Smooth muscle cell (in vitro differentiated cells): ENCODE measurements at regions not wholly inside any gene's neighbourhood (a gene's known extent, or its start where the extent isn't known, plus 50 kb on each side); places are given as distances from the start of the nearest gene placed in this dataset.

Experiments
- DNase-seq: peaks from one replicate; lab custom pipeline; 2025; ENCODE audit not compliant: unreplicated experiment; lab: John Stamatoyannopoulos, UW
- H2AFZ ChIP-seq: fragments of 200-600 bp; sonication (generic); 2 replicates; pipeline ENCODE4 v1.6.0; 2016; ENCODE audit warnings: antibody characterized with exemption, low read depth, mild to moderate bottlenecking
- H3F3A ChIP-seq: fragments of 200-600 bp; sonication (generic); 2 replicates; pipeline ENCODE4 v1.6.0; 2017; ENCODE audit warnings: antibody characterized with exemption, low read depth
- H3K27ac ChIP-seq: fragments of 200-600 bp; sonication (generic); 2 replicates; pipeline ENCODE4 v1.5.1; 2016; ENCODE audit warnings: low read depth, mild to moderate bottlenecking
- H3K27me3 ChIP-seq: fragments of 200-600 bp; sonication (generic); 2 replicates; pipeline ENCODE4 v1.6.1; 2016; ENCODE audit warnings: low read depth, mild to moderate bottlenecking
- H3K36me3 ChIP-seq: fragments of 200-600 bp; sonication (generic); 2 replicates; pipeline ENCODE4 v1.5.1; 2016; ENCODE audit warnings: low read depth
- H3K4me1 ChIP-seq: fragments of 200-600 bp; sonication (generic); 2 replicates; pipeline ENCODE4 v1.5.1; 2016; ENCODE audit warnings: low read depth
- H3K4me2 ChIP-seq: fragments of 200-600 bp; sonication (generic); 2 replicates; pipeline ENCODE4 v1.6.0; 2016; ENCODE audit warnings: mild to moderate bottlenecking
- H3K4me3 ChIP-seq: fragments of 200-600 bp; sonication (generic); 2 replicates; pipeline ENCODE4 v1.5.1; 2016; ENCODE audit warnings: mild to moderate bottlenecking
- H3K79me2 ChIP-seq: fragments of 200-600 bp; sonication (generic); 2 replicates; pipeline ENCODE4 v1.6.0; 2016; ENCODE audit warnings: low read depth, mild to moderate bottlenecking
- H3K9ac ChIP-seq: fragments of 200-600 bp; sonication (generic); 2 replicates; pipeline ENCODE4 v1.6.0; 2016; ENCODE audit warnings: low read depth
- H3K9me3 ChIP-seq: fragments of 200-600 bp; sonication (generic); replicated peaks from 2 replicates; pipeline ENCODE4 v1.5.1; 2016; ENCODE audit warnings: low read depth
- H4K20me1 ChIP-seq: fragments of 200-600 bp; sonication (generic); 2 replicates; pipeline ENCODE4 v1.6.0; 2016; ENCODE audit warnings: low read depth
- WGBS: methylation state at CpG from one replicate; pipeline ENCODE4 v1.1.7; 2016; ENCODE audit warnings: low lambda C conversion rate; 5-methylcytosine and 5-hydroxymethylcytosine counted together
- TF ChIP-seq, protein P1 (sequence below): fragments of 200-600 bp; sonication (generic); IDR thresholded peaks from 2 replicates; pipeline ENCODE4 v1.5.1; 2017; ENCODE audit warnings: borderline replicate concordance, mild to moderate bottlenecking, antibody characterized with exemption; ENCODE audit not compliant: insufficient read depth, poor library complexity, severe bottlenecking

GRCh38 chr9:89753472-89754055, 148.8 kb downstream of the GADD45G start:
- H3K9ac ChIP-seq: no peak overlapping the region
- H3K79me2 ChIP-seq: no peaks in the 10 kb centered on the region
- H4K20me1 ChIP-seq: no peaks in the 10 kb centered on the region
- H3K4me3 ChIP-seq: no peak overlapping the region
- TF ChIP-seq, protein P1, sequence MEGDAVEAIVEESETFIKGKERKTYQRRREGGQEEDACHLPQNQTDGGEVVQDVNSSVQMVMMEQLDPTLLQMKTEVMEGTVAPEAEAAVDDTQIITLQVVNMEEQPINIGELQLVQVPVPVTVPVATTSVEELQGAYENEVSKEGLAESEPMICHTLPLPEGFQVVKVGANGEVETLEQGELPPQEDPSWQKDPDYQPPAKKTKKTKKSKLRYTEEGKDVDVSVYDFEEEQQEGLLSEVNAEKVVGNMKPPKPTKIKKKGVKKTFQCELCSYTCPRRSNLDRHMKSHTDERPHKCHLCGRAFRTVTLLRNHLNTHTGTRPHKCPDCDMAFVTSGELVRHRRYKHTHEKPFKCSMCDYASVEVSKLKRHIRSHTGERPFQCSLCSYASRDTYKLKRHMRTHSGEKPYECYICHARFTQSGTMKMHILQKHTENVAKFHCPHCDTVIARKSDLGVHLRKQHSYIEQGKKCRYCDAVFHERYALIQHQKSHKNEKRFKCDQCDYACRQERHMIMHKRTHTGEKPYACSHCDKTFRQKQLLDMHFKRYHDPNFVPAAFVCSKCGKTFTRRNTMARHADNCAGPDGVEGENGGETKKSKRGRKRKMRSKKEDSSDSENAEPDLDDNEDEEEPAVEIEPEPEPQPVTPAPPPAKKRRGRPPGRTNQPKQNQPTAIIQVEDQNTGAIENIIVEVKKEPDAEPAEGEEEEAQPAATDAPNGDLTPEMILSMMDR: no peak
- H3K36me3 ChIP-seq: no peaks in the 10 kb centered on the region
- peaks cover 6% of the 10 kb centered on the region for H3K4me1 ChIP-seq
- WGBS: 94% methylated on average over 6 of the region's 6 CpGs
- no peaks in the 10 kb centered on the region for H3K9me3 ChIP-seq
- H3F3A ChIP-seq: peaks cover 4% of the 10 kb centered on the region
- H2AFZ ChIP-seq: no peak overlapping the region
- no peak for DNase-seq
- H3K4me2 ChIP-seq: no peak overlapping the region
- H3K27me3 ChIP-seq: no peaks in the 10 kb centered on the region
- no peak overlapping the region for H3K27ac ChIP-seq

DNA sequence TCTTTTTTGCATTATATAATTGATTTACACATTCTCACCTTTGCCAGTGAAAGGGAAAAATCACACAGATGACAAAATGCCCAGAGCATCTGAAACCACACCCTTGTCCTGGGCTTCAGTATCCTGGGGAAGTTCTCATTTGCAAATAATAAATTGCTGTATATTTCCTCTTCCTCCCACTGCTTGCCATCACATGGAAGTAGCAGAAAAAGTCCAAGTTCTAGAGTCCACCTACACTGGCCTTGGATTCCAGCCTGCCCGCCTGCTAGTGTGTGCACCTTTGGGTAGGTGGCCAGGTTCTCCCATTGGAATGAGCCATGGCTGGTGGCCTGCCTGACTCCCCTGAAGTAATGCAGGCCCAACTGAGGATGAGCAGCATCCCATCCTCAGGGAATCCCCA, 149.4 kb downstream of the GADD45G start:
- H3K4me2 ChIP-seq: no peak overlapping the region
- no peak overlapping the region for H3K9ac ChIP-seq
- H3K4me1 ChIP-seq: peaks cover 6% of the 10 kb centered on the region
- TF ChIP-seq, protein P1: no peak
- H4K20me1 ChIP-seq: no peaks in the 10 kb centered on the region
- 95% methylated on average over 1 of the region's 1 CpG for WGBS
- H3K36me3 ChIP-seq: no peaks in the 10 kb centered on the region
- no peaks in the 10 kb centered on the region for H3K79me2 ChIP-seq
- peaks cover 4% of the 10 kb centered on the region for H3F3A ChIP-seq
- no peaks in the 10 kb centered on the region for H3K27me3 ChIP-seq
- no peak overlapping the region for H3K27ac ChIP-seq
- no peaks in the 10 kb centered on the region for H3K9me3 ChIP-seq
- no peak overlapping the region for H3K4me3 ChIP-seq
- DNase-seq: no peak
- no peak overlapping the region for H2AFZ ChIP-seq

DNA sequence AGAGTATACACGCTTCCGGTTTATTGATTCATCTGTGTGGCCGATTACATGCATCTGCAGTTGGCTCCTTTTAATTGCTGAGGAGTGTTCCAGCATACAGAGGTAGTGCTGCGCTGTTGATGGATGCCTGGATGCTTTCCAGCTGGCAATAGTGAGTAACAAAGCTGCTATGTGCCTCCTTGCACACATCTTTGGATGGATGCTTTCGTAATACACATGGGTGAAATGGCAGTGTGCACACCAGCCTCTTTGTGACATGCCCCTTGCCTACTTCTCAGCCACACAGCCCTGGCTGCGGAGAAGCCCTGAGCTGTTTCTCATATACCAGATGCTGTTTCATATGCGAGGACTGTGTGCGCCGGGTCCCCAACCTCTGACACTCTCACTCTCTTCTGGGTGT, 151.0 kb downstream of the GADD45G start:
- Histone ChIP-seq H2AFZ (no peak overlapping the region), H3K27me3 (no peaks in the 10 kb centered on the region), H3K36me3 (no peaks in the 10 kb centered on the region), H4K20me1 (no peaks in the 10 kb centered on the region), H3F3A (peaks cover 4% of the 10 kb centered on the region), H3K79me2 (no peaks in the 10 kb centered on the region), H3K4me2 (no peak overlapping the region), H3K4me1 (no peaks in the 10 kb centered on the region), H3K9me3 (no peaks in the 10 kb centered on the region), H3K27ac (no peak overlapping the region), H3K9ac (no peak overlapping the region), H3K4me3 (no peak overlapping the region)
- TF ChIP-seq, protein P1: no peak
- 69% methylated on average over 9 of the region's 9 CpGs for WGBS
- no peak for DNase-seq

DNA sequence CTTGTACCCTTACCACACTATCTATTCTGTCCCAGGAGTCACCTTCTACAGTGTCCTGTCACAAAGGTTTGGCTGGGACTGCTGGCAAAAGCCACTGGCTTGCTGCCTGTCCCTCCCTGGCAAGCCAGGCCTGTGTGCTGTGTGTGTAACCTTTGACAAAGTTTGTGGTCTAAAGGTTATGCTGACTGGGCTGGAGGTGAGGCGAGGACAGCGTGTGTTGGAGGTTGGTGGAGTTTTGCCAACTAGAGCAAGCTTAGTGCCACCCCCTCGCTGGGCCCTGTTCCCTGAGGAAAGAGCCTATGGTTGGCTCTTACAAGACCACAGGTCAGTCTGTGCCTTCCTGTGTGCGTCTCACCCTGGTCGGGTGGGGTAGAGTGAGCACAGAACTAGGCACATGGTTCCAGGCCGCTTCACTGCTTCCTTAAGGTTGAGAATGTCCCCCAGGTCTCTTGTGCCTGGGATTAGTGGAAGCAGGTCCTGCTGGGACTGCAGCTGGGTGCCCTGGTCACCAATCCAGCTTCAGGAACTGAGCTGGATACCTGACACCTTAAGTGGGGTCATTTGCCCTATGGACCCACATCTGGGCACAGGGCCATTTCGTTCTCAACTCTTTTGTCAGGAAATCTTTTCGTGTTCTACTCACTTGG, 152.2 kb downstream of the GADD45G start:
- no peaks in the 10 kb centered on the region for H3K79me2 ChIP-seq
- H3K9ac ChIP-seq: no peak overlapping the region
- H3K4me2 ChIP-seq: no peak overlapping the region
- no peaks in the 10 kb centered on the region for H3K9me3 ChIP-seq
- no peak overlapping the region for H3K4me3 ChIP-seq
- TF ChIP-seq, protein P1: no peak
- no peak for DNase-seq
- no peak overlapping the region for H2AFZ ChIP-seq
- H3K4me1 ChIP-seq: no peaks in the 10 kb centered on the region
- no peaks in the 10 kb centered on the region for H3K27me3 ChIP-seq
- no peaks in the 10 kb centered on the region for H3K36me3 ChIP-seq
- no peaks in the 10 kb centered on the region for H3F3A ChIP-seq
- H3K27ac ChIP-seq: no peak overlapping the region
- 95% methylated on average over 8 of the region's 8 CpGs for WGBS
- H4K20me1 ChIP-seq: no peaks in the 10 kb centered on the region
